Fibroblast of the conjunctiva (primary cell): ENCODE measurements at regions not wholly inside any gene's neighbourhood (a gene's known extent, or its start where the extent isn't known, plus 50 kb on each side); places are given as distances from the start of the nearest gene placed in this dataset.
A peak's percentile ranks its signal among the peaks of the same experiment; 100 is the strongest.
"Not testable (repeated sequence)": the region's sequence is repeated elsewhere in the genome, so short reads cannot be mapped to it uniquely, and the experiment has no call there.

ENCODE experiments used
- DNase-seq: peaks from one replicate; pipeline ENCODE4 v3.0.0-alpha.2; 2010; ENCODE audit warnings: low read depth

- DNase-seq = no peak
Measured at GRCh38 chr10:30763918-30764317, 134.4 kb upstream of the LYZL2 start.

GRCh38 chr10:30762620-30763019, 133.1 kb upstream of the LYZL2 start:
- DNase-seq = no peak

- peak; percentile 71 for DNase-seq
Measured at GRCh38 chr10:30759423-30759822, 129.9 kb upstream of the LYZL2 start.

- DNase-seq = no peak
Measured at GRCh38 chr10:30758338-30758737, 128.8 kb upstream of the LYZL2 start.

- DNase-seq = no peak
Measured at GRCh38 chr10:30756896-30757295, 127.3 kb upstream of the LYZL2 start.

GRCh38 chr10:30756151-30756550, 126.6 kb upstream of the LYZL2 start:
- no peak for DNase-seq

- peak; percentile 93 for DNase-seq
Measured at GRCh38 chr10:30755441-30755953, 125.9 kb upstream of the LYZL2 start.

GRCh38 chr10:30752481-30752881, 122.9 kb upstream of the LYZL2 start:
- DNase-seq = no peak

- peak; percentile 63 for DNase-seq
Measured at GRCh38 chr10:30751678-30752331, 122.3 kb upstream of the LYZL2 start.

GRCh38 chr10:30750971-30751677, 121.6 kb upstream of the LYZL2 start:
- DNase-seq = no peak

- no peak for DNase-seq
Measured at GRCh38 chr10:30749385-30749784, 119.8 kb upstream of the LYZL2 start.

- no peak for DNase-seq
Measured at GRCh38 chr10:30748152-30748973, 118.8 kb upstream of the LYZL2 start.

GRCh38 chr10:30747633-30748032, 118.1 kb upstream of the LYZL2 start:
- DNase-seq = no peak

GRCh38 chr10:30745953-30746352, 116.4 kb upstream of the LYZL2 start:
- no peak for DNase-seq

GRCh38 chr10:30744106-30744505, 114.6 kb upstream of the LYZL2 start:
- no peak for DNase-seq

GRCh38 chr10:30743586-30743985, 114.0 kb upstream of the LYZL2 start:
- no peak for DNase-seq

- no peak for DNase-seq
Measured at GRCh38 chr10:30742471-30742870, 112.9 kb upstream of the LYZL2 start.

GRCh38 chr10:30740774-30741173, 111.2 kb upstream of the LYZL2 start:
- not testable (repeated sequence) for DNase-seq

GRCh38 chr10:30738416-30738815, 108.9 kb upstream of the LYZL2 start:
- no peak for DNase-seq

GRCh38 chr10:30737931-30738391, 108.4 kb upstream of the LYZL2 start:
- no peak for DNase-seq

- DNase-seq = peak; percentile 99
Measured at GRCh38 chr10:30736685-30737232, 107.2 kb upstream of the LYZL2 start.

- no peak for DNase-seq
Measured at GRCh38 chr10:30734901-30735300, 105.3 kb upstream of the LYZL2 start.
